ENCODE measurements at regions not wholly inside any gene's neighbourhood (a gene's known extent, or its start where the extent isn't known, plus 50 kb on each side); places are given as distances from the start of the nearest gene placed in this dataset.
A peak's percentile ranks its signal among the peaks of the same experiment; 100 is the strongest.

DNA sequence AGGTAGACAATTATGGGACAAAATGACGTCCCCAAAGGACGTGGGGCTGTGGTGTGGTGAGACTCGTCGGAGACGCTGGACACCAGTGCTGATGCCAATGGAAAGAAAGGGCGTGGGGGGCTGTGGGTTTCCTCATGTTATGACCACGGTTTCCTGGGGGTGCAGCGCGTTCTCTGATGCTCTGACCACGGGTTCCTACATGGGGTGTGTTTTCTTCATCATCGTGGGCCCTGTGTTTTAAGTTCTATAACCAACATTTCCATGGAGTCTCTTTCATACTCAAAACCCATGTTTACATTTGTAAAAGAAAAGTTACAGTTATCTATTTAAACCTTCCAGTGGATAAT is 141.6 kb downstream of the RTP5 start:
- Mint-ChIP-seq H3K4me3 (no peak overlapping the region), H3K27me3 (ENCODE audit: low read depth) (peaks cover 17% of the 10 kb centered on the region), H3K36me3 (no peaks in the 10 kb centered on the region), H3K27ac (peak overlapping the region; percentile 12), H3K4me1 (no peaks in the 10 kb centered on the region), H3K9me3 (no peaks in the 10 kb centered on the region)
- TF ChIP-seq, protein P1, sequence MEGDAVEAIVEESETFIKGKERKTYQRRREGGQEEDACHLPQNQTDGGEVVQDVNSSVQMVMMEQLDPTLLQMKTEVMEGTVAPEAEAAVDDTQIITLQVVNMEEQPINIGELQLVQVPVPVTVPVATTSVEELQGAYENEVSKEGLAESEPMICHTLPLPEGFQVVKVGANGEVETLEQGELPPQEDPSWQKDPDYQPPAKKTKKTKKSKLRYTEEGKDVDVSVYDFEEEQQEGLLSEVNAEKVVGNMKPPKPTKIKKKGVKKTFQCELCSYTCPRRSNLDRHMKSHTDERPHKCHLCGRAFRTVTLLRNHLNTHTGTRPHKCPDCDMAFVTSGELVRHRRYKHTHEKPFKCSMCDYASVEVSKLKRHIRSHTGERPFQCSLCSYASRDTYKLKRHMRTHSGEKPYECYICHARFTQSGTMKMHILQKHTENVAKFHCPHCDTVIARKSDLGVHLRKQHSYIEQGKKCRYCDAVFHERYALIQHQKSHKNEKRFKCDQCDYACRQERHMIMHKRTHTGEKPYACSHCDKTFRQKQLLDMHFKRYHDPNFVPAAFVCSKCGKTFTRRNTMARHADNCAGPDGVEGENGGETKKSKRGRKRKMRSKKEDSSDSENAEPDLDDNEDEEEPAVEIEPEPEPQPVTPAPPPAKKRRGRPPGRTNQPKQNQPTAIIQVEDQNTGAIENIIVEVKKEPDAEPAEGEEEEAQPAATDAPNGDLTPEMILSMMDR (IDR thresholded peaks at IDR 0.05; ENCODE audit: unreplicated experiment): no peak
- no peak for DNase-seq (ENCODE audit: low spot score in 2 of 2, unreplicated experiment in 2 of 2)

DNA sequence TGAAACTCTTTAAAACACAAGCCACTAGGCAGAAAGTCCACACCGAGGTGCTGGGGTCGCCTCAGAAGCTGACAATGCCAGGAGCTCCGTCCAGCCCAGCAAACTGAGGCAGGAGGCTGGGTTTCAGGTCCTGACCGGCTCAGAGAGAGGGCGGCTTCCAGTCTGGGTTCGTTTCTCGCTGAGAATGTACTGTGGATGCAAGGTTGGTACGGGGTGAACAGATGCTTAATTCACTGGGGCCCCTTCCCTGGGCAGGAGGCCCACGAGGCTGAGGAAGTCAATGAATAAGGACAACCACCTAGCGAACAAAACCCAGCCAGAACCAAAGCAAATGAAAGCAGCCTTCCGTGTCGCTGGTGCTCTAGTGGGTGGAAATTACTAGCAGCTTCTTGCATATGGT is 142.0 kb downstream of the RTP5 start:
- Mint-ChIP-seq H3K4me3 (no peak overlapping the region), H3K4me1 (no peaks in the 10 kb centered on the region), H3K27ac (no peak overlapping the region), H3K36me3 (no peaks in the 10 kb centered on the region), H3K9me3 (no peaks in the 10 kb centered on the region), H3K27me3 (ENCODE audit: low read depth) (peaks cover 19% of the 10 kb centered on the region)
- TF ChIP-seq, protein P1 (IDR thresholded peaks at IDR 0.05; ENCODE audit: unreplicated experiment): no peak
- no peak for DNase-seq (ENCODE audit: low spot score in 2 of 2, unreplicated experiment in 2 of 2)

DNA sequence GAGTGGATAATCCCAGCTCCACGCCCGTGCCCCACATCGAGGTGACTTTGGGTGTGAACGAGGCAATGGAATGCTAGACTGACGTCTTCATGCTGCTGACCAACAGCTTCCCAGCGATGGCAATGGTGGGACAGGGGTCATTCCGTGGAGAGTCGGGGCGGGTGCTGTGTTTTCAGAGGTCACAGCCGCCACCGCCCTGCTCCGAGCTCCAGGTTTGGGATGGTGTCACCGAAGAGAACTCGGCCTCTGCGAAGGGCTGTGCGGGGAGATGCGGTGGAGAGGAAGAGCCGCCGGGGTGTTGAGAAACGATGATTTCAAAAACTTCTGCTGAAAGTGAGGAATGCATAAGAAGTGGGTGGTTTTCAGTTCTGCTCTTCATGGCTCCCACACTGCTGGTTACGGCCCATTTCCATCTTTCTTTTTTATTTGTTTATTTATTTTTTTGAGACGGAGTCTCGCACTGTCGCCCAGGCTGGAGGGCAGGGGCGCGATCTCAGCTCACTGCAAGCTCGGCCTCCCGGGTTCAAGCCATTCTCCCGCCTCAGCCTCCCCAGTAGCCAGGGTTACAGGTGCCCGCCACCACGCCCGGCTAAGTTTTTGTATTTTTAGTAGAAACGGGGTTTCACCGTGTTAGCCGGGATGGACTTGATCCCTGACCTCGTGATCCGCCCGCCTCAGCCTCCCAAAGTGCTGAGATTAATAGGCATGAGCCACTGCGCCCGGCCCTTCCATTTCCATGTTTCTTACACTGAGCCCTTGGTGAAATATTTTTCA is 142.6 kb downstream of the RTP5 start:
- TF ChIP-seq, protein P1 (IDR thresholded peaks at IDR 0.05; ENCODE audit: unreplicated experiment): no peak
- H3K27ac Mint-ChIP-seq: no peak overlapping the region
- no peak overlapping the region for H3K4me3 Mint-ChIP-seq
- DNase-seq (ENCODE audit: low spot score in 2 of 2, unreplicated experiment in 2 of 2): peak in 1 of 2 experiments; percentile 34
- H3K4me1 Mint-ChIP-seq: no peaks in the 10 kb centered on the region
- H3K27me3 Mint-ChIP-seq (ENCODE audit: low read depth): peaks cover 22% of the 10 kb centered on the region
- H3K9me3 Mint-ChIP-seq: no peaks in the 10 kb centered on the region
- no peaks in the 10 kb centered on the region for H3K36me3 Mint-ChIP-seq

DNA sequence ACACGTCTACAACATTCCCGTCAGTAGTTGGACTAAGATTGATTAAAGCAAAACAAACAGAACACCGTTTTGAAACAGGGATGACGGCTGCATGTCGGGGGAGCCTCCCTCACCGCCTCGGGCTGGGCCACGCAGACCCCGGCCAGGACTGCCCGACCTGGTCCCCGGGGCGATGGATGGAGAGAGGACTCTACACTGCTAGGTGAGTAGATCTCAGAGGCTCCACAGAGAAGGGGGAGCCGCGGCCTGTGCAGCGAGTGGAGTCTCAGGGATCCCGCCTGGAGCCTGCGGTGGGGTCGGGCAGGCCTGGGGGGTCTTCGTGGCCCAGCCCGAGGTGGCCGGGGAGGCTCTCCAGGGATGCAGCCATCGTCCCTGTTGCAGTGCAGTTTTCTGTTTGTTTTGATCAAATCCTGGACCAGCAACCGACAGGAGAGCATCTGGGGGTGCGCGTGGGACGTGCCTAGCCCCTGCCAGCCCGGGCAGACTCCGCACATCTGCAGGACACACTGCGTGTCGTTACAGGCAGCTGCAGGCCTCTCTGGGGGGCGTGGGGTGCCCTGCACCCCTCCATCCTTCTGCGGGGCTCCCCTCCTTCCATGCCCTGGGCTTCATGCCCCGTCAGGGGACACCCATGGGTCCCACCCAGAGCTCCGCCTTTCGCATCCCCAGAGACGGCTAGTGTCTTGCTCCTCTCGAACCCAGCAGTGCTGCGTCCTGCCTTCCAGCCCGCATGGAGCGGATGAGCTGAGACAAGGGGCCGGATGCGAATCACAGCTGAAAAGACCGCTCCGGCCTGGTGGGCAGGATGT is 143.6 kb downstream of the RTP5 start:
- Mint-ChIP-seq H3K9me3 (no peaks in the 10 kb centered on the region), H3K4me1 (no peaks in the 10 kb centered on the region), H3K27me3 (ENCODE audit: low read depth) (peaks cover 22% of the 10 kb centered on the region), H3K27ac (no peak overlapping the region), H3K4me3 (no peak overlapping the region), H3K36me3 (no peaks in the 10 kb centered on the region)
- DNase-seq (ENCODE audit: low spot score in 2 of 2, unreplicated experiment in 2 of 2): no peak
- TF ChIP-seq, protein P1 (IDR thresholded peaks at IDR 0.05; ENCODE audit: unreplicated experiment): no peak

DNA sequence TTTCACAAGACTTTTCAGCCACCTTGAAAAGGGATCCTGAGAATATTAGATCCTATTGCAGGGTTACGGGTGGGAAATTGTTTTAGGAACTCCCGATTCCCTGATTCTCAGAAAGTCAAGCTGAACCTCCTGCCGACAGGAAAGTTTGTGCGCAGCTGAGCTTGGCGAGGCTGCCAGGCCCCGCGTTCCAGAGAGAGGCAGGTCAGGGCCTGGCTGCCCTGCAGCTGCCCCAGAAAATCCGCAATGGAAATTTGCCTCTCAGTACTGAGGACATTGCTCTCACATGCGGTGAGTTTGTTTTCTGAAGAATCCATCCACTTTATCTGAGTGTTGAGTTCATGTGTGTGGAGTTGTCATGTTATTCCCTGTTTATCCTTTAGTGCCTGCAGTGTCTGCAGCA is 144.2 kb downstream of the RTP5 start:
- H3K36me3 Mint-ChIP-seq: no peaks in the 10 kb centered on the region
- TF ChIP-seq, protein P1 (IDR thresholded peaks at IDR 0.05; ENCODE audit: unreplicated experiment): no peak

More for the DNA sequence above, 144.2 kb downstream of the RTP5 start:
- Mint-ChIP-seq H3K9me3 (no peaks in the 10 kb centered on the region), H3K27ac (no peak overlapping the region), H3K4me1 (no peaks in the 10 kb centered on the region), H3K4me3 (no peak overlapping the region), H3K27me3 (ENCODE audit: low read depth) (peaks cover 25% of the 10 kb centered on the region)
- no peak for DNase-seq (ENCODE audit: low spot score in 2 of 2, unreplicated experiment in 2 of 2)

All from mesothelial cell of epicardium (in vitro differentiated cells).